ENCODE measurements at regions not wholly inside any gene's neighbourhood (a gene's known extent, or its start where the extent isn't known, plus 50 kb on each side); places are given as distances from the start of the nearest gene placed in this dataset.

GRCh38 chr11:10933455-10934292 is 75.8 kb upstream of the ZBED5 start:
- in situ Hi-C loops (cut with MboI; ENCODE audit: low sequenced_read_pairs) = loop anchor here (10.0 kb wide), 1 partner anchor 91 kb away; no protein-coding TSS in a partner anchor

- in situ Hi-C loops (cut with MboI; ENCODE audit: low sequenced_read_pairs) = loop anchor here (10.0 kb wide), 1 partner anchor 92 kb away; no protein-coding TSS in a partner anchor
Observed at GRCh38 chr11:10932976-10933375, 75.1 kb upstream of the ZBED5 start.

- in situ Hi-C loops (cut with MboI; ENCODE audit: low sequenced_read_pairs) = loop anchor here (10.0 kb wide), 1 partner anchor 93 kb away; no protein-coding TSS in a partner anchor
Observed at GRCh38 chr11:10931761-10932670, 74.2 kb upstream of the ZBED5 start.

DNA sequence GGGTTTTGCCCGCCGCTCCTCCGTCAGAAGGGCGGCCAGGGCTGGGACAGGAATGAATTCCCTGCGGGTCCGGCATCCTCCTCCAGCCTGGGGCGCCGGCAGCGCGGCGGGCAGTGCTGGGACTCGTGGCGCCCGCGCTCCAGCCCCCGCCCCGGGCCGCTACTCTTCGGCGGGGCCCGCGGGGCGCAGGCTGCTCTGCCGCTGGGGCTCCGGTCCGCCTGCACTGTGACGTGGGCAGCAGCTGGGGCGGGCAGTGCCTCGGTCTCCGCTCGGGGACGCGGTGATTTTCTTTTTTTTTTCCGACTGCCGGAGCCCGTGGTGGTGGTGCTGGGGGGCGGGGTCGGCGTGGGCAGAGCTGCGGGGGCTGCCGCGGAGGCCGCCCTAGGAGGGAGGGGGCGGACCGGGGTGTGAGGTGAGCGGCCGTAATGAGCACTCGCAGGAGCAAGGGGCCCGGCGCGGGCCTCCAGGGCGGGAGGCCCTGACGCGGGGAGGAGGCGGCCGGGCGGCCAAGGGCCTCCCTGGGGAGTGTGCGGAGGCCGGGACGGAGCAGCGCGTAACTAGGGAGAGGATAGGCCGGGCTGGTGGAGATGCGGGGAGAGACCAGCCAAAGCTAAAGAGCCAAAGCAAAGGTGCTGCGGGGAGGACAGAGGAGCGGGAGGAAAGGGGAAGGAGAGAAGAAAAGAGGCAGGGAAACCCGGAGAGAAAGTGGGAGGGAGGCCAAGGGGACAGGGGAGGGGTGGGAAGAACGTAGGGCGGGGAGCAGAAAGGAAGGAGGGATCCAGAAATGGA is 73.3 kb upstream of the ZBED5 start:
- in situ Hi-C loops (cut with MboI; ENCODE audit: low sequenced_read_pairs) = loop anchor here (10.0 kb wide), 1 partner anchor 94 kb away; no protein-coding TSS in a partner anchor

DNA sequence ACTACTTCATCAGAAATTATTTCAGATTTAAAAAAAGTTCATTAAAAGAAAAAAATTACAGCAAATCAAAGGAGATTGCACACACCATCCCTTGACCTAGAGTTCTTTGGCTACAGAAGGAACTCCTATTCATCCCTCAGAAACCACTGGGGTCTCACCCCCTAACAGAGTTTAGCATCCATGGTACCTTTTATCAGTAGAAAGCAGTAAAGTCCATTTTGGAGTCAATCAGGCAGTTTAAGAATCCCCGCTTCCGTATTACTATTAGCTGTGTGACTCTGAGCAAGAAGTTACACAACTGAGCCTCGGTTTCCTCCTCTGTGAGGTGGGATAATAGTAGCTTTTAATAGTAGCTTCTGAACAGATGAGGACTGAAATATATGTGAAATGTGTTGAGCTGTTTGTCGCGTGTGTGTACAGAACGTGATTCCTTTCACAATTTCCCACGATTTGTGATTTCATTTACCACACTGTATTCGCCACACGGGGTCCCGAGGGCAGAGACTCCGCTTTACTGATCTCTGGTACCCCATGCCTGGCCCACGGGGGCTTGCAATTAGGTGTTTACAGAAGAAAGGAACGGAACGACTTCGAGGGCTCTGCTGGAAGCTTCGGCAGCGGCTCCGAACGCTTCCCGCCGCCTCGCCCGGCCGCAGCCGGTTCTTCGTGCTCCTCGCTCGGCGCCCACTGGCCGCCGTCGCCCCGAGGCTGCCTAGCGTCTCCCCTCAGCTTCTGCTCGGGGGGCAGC is 72.5 kb upstream of the ZBED5 start:
- in situ Hi-C loops (cut with MboI; ENCODE audit: low sequenced_read_pairs) = loop anchor here (10.0 kb wide), 1 partner anchor 94 kb away; no protein-coding TSS in a partner anchor

GRCh38 chr11:10927538-10927937 is 69.7 kb upstream of the ZBED5 start:
- in situ Hi-C loops (cut with MboI; ENCODE audit: low sequenced_read_pairs) = no loop called here

DNA sequence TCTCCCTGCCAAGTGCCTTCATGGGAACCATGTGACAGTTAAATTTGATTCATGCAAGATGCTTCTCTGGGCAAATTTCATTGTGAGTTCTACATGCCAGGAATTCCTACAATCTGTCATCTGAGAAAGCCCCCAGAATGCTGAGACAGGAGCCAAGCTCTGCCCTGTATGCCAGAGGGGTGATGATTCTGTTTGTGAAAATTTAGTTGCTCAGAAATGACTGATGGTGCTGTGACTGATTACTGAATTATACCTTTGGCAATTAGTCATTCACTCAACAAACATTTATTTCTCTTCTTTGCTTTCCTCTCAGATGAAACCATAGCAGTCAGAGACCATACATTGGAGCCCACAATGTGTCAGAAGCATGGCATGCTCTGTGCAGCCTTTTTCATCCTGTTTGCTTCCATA is 69.0 kb upstream of the ZBED5 start:
- in situ Hi-C loops (cut with MboI; ENCODE audit: low sequenced_read_pairs) = no loop called here

DNA sequence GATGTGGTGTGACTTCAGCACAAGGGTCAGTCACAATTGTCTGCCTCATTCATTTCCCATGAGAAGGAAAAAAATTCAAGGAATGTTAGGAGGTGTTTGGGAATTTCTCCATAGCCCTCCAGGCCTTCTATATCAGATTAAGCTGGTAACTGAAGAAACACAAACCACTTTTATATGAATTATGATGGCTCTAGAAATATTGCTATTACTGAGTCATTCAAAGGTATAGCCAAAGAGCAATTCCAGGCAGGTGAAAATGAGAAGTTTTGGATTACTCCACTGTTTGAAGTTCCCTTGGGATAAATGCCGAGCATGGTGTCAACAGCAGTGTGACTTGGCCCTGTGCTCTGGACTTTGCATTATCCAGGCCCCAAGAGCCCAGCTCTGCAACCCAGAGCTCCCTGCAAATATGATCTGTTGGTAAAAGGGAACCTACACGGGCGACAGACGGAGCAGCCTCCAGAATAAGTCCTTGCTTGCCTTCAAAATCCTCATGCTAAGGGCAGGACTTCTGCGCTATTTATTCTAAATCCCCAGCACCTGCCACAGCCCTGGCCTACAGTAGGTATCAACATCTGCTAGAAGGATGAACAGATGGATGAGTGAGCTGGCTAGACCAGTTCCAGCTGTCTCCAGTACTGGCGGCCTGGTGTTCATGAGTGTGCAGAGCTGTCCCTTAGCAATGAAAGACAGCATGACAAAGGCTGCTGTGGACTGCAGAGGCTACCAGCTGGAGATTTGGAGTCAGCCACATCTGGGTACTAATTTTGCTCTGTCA is 67.5 kb upstream of the ZBED5 start:
- in situ Hi-C loops (cut with MboI; ENCODE audit: low sequenced_read_pairs) = no loop called here

- in situ Hi-C loops (cut with MboI; ENCODE audit: low sequenced_read_pairs) = no loop called here
Observed at GRCh38 chr11:10923882-10924281, 66.0 kb upstream of the ZBED5 start.

DNA sequence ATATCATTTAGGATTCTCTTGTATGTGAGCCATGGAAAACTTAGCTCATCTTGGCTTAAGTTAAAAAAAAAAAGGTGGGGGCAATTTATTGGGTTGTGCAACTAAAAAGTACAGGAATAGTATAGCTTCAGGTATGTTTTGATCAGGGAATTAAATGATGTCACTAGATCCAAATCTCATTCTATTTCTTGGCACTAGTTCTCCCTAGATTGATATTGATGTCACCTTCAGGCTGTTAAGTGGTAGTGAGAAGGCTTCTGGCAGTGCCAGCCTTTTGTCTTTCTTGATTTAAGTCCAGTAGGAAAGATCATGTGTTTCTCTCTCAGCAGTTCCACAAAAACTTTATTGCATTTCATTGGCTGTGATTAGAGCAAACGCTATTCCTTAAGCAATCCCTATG is 65.0 kb upstream of the ZBED5 start:
- in situ Hi-C loops (cut with MboI; ENCODE audit: low sequenced_read_pairs) = no loop called here

DNA sequence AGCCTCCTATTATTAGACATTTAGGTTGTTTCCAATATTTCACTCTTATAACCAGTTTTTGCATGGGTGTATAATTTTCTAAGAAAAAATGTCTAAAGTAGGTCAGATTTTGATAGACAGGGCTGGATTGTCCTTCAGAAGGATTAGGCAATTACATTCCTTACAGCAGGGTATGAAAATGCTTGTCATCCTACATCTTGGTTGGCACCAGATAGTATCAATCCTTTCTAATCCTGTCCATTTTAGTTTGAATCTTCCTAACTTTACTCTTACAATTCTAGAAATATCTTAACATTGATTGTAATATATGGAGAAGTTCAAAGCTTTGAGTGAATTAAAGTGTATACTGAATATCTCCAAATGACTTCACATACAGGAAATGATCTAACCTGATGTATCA is 63.0 kb upstream of the ZBED5 start:
- in situ Hi-C loops (cut with MboI; ENCODE audit: low sequenced_read_pairs) = no loop called here

GRCh38 chr11:10920205-10920604 is 62.4 kb upstream of the ZBED5 start:
- in situ Hi-C loops (cut with MboI; ENCODE audit: low sequenced_read_pairs) = no loop called here

GRCh38 chr11:10918698-10919097 is 60.8 kb upstream of the ZBED5 start:
- in situ Hi-C loops (cut with MboI; ENCODE audit: low sequenced_read_pairs) = no loop called here

DNA sequence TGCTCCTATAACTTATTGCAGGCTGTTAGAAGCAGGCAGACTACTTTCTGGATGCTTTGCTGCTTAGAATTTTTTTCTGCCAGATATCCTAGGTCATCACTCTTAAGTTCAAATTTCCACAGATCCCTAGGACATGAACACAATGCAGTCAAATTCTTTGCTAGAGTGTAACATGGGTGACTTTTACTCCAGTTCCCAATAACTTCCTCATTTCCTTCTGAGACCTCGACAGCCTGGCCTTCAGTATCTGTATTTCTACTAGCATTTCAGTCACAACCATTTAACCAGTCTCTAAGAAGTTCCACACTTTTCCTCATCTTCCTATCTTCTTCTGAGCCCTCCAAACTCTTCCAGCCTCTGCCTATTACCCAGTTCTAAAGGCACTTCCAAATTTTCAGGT is 60.4 kb upstream of the ZBED5 start:
- in situ Hi-C loops (cut with MboI; ENCODE audit: low sequenced_read_pairs) = no loop called here

- in situ Hi-C loops (cut with MboI; ENCODE audit: low sequenced_read_pairs) = no loop called here
Observed at GRCh38 chr11:10917802-10918201, 59.9 kb upstream of the ZBED5 start.

- in situ Hi-C loops (cut with MboI; ENCODE audit: low sequenced_read_pairs) = no loop called here
Observed at GRCh38 chr11:10916665-10917064, 58.8 kb upstream of the ZBED5 start.

- in situ Hi-C loops (cut with MboI; ENCODE audit: low sequenced_read_pairs) = no loop called here
Observed at GRCh38 chr11:10914050-10914449, 56.2 kb upstream of the ZBED5 start.

- in situ Hi-C loops (cut with MboI; ENCODE audit: low sequenced_read_pairs) = no loop called here
Observed at GRCh38 chr11:10913075-10913474, 55.2 kb upstream of the ZBED5 start.

GRCh38 chr11:10911907-10912306 is 54.1 kb upstream of the ZBED5 start:
- in situ Hi-C loops (cut with MboI; ENCODE audit: low sequenced_read_pairs) = no loop called here
